GM23338 (cell line): ENCODE measurements at regions not wholly inside any gene's neighbourhood (a gene's known extent, or its start where the extent isn't known, plus 50 kb on each side); places are given as distances from the start of the nearest gene placed in this dataset.

ENCODE experiments used
- ATAC-seq: fragments of 200-7000 bp; cut with Tn5 transposase; 3 replicates; pipeline ENCODE4 v1.9.1; 2020
- DNase-seq: peaks from one replicate; pipeline ENCODE4 v3.0.0-alpha.2; 2015; ENCODE audit warnings: low spot score
- H2AFZ ChIP-seq: fragments of 200-600 bp; sonication (generic); 2 replicates; pipeline ENCODE4 v1.8.0; 2016; ENCODE audit warnings: antibody characterized with exemption, mild to moderate bottlenecking, moderate library complexity
- H3F3A ChIP-seq: fragments of 200-600 bp; sonication (generic); replicated peaks from 2 replicates; pipeline ENCODE4 v1.8.0; 2017; ENCODE audit warnings: antibody characterized with exemption, mixed run types, low read depth
- H3K27ac ChIP-seq: fragments of 200-600 bp; sonication (generic); 2 replicates; pipeline ENCODE4 v1.6.1; 2016; ENCODE audit warnings: low read depth
- H3K27me3 ChIP-seq: fragments of 200-600 bp; sonication (generic); 2 replicates; pipeline ENCODE4 v1.8.0; 2016; ENCODE audit warnings: mild to moderate bottlenecking, mixed run types, moderate library complexity; ENCODE audit not compliant: insufficient read depth
- H3K36me3 ChIP-seq: fragments of 200-600 bp; sonication (generic); 2 replicates; pipeline ENCODE4 v1.8.0; 2016; ENCODE audit warnings: mild to moderate bottlenecking; ENCODE audit not compliant: insufficient read depth
- H3K4me1 ChIP-seq: fragments of 200-600 bp; sonication (generic); 2 replicates; pipeline ENCODE4 v1.8.0; 2016; ENCODE audit warnings: mild to moderate bottlenecking, moderate library complexity; ENCODE audit not compliant: insufficient read depth
- H3K4me2 ChIP-seq: fragments of 200-600 bp; sonication (generic); 2 replicates; pipeline ENCODE4 v1.7.1; 2017; ENCODE audit warnings: mixed run types
- H3K4me3 ChIP-seq: fragments of 200-600 bp; sonication (generic); 2 replicates; pipeline ENCODE4 v1.6.1; 2016; ENCODE audit warnings: mixed run types
- H3K79me2 ChIP-seq: fragments of 200-600 bp; sonication (generic); replicated peaks from 2 replicates; pipeline ENCODE4 v1.8.0; 2017; ENCODE audit warnings: mild to moderate bottlenecking; ENCODE audit not compliant: insufficient read depth
- H3K9me2 ChIP-seq: fragments of 200-600 bp; sonication (generic); 2 replicates; pipeline ENCODE4 v1.8.0; 2017; ENCODE audit not compliant: insufficient read depth
- H4K20me1 ChIP-seq: fragments of 200-600 bp; sonication (generic); replicated peaks from 2 replicates; pipeline ENCODE4 v1.8.0; 2017; ENCODE audit warnings: mild to moderate bottlenecking; ENCODE audit not compliant: insufficient read depth
- H3K27ac Mint-ChIP-seq: 2 replicates; pipeline ENCODE4 v1.8.0; 2020; ENCODE audit warnings: inconsistent platforms, mild to moderate bottlenecking, moderate library complexity, mixed read lengths
- H3K27me3 Mint-ChIP-seq: 3 replicates; pipeline ENCODE4 v1.8.0; 2022; ENCODE audit warnings: low read depth, mild to moderate bottlenecking, moderate library complexity, mixed read lengths, inconsistent platforms; ENCODE audit not compliant: insufficient read depth, poor library complexity
- H3K36me3 Mint-ChIP-seq: 3 replicates; pipeline ENCODE4 v1.8.0; 2021; ENCODE audit warnings: low read depth, mild to moderate bottlenecking, inconsistent platforms, moderate library complexity, mixed read lengths
- H3K4me1 Mint-ChIP-seq: 3 replicates; pipeline ENCODE4 v1.8.0; 2020; ENCODE audit warnings: mild to moderate bottlenecking, inconsistent platforms, mixed read lengths
- H3K4me3 Mint-ChIP-seq: 3 replicates; pipeline ENCODE4 v1.8.0; 2021; ENCODE audit warnings: moderate library complexity, mild to moderate bottlenecking, inconsistent platforms, mixed read lengths
- H3K9me3 Mint-ChIP-seq: 3 replicates; pipeline ENCODE4 v1.8.0; 2020; ENCODE audit warnings: moderate library complexity, mild to moderate bottlenecking, inconsistent platforms, mixed read lengths
- CREB1 ChIP-seq: fragments of 250-450 bp; sonication (Bioruptor Pico); IDR thresholded peaks from 2 replicates; pipeline ENCODE4 v1.5.0; 2020; ENCODE audit warnings: low read depth, mild to moderate bottlenecking, moderate library complexity
- CTCF ChIP-seq, 2 experiments: fragments of 200-600 bp in 1 of 2; sonication (generic) in 1 of 2; conservative IDR thresholded peaks; 2 replicates each; pipeline versions ENCODE4 v1.5.1 to v1.6.1; 2016 to 2017; ENCODE audit warnings: antibody characterized with exemption in 2 of 2, low read depth in 2 of 2, mild to moderate bottlenecking in 2 of 2, moderate library complexity in 1 of 2
- ETS1 ChIP-seq: IDR thresholded peaks from 2 replicates; pipeline ENCODE4 v1.6.1; 2016; ENCODE audit warnings: antibody characterized with exemption
- EZH2 ChIP-seq: fragments of 200-600 bp; sonication (generic); IDR thresholded peaks from one replicate; pipeline ENCODE4 v1.8.0; 2017; ENCODE audit warnings: antibody characterized with exemption, mild to moderate bottlenecking, low read depth; ENCODE audit not compliant: unreplicated experiment
- EZH2phosphoT487 ChIP-seq: fragments of 200-600 bp; sonication (generic); IDR thresholded peaks from one replicate; pipeline ENCODE4 v1.8.1; 2018; ENCODE audit warnings: antibody characterized with exemption; ENCODE audit not compliant: unreplicated experiment
- JUNB ChIP-seq: IDR thresholded peaks from one replicate; pipeline ENCODE4 v1.6.1; 2016; ENCODE audit warnings: antibody characterized with exemption; ENCODE audit not compliant: unreplicated experiment
- NANOG ChIP-seq: IDR thresholded peaks from 2 replicates; pipeline ENCODE4 v1.6.1; 2016; ENCODE audit warnings: antibody characterized with exemption, borderline replicate concordance
- POLR2AphosphoS5 ChIP-seq: IDR thresholded peaks from 2 replicates; pipeline ENCODE4 v1.6.1; 2016; ENCODE audit warnings: antibody characterized with exemption, low read depth
- REST ChIP-seq: IDR thresholded peaks from one replicate; pipeline ENCODE4 v1.6.1; 2018; ENCODE audit warnings: antibody characterized with exemption; ENCODE audit not compliant: unreplicated experiment
- STAT1 ChIP-seq: IDR thresholded peaks from one replicate; pipeline ENCODE4 v1.6.1; 2016; ENCODE audit warnings: antibody characterized with exemption; ENCODE audit not compliant: unreplicated experiment
- ZNF114 ChIP-seq: fragments of 250-450 bp; sonication (Bioruptor Pico); IDR thresholded peaks from 2 replicates; pipeline ENCODE4 v1.5.0; 2020; ENCODE audit warnings: mild to moderate bottlenecking, moderate library complexity
- ZNF331 ChIP-seq: fragments of 250-450 bp; sonication (Bioruptor Pico); IDR thresholded peaks from 2 replicates; pipeline ENCODE4 v1.5.0; 2020; ENCODE audit warnings: low read depth, mild to moderate bottlenecking, moderate library complexity
- ZNF462 ChIP-seq: fragments of 250-450 bp; sonication (Bioruptor Pico); IDR thresholded peaks from 2 replicates; pipeline ENCODE4 v1.5.0; 2020; ENCODE audit warnings: mild to moderate bottlenecking, moderate library complexity

- Histone ChIP-seq H3K27ac (no peak overlapping the region), H3K4me2 (no peak overlapping the region)
Observed at GRCh38 chr12:105961821-105962671, 176.7 kb downstream of the NUAK1 start.

More at GRCh38 chr12:105961821-105962671, 176.7 kb downstream of the NUAK1 start:
- Histone ChIP-seq H4K20me1 (no peaks in the 10 kb centered on the region), H3K27me3 (no peaks in the 10 kb centered on the region), H3K4me3 (no peak overlapping the region), H3K36me3 (no peaks in the 10 kb centered on the region), H3K79me2 (no peaks in the 10 kb centered on the region), H3F3A (no peaks in the 10 kb centered on the region), H3K4me1 (no peaks in the 10 kb centered on the region), H3K9me2 (peaks cover 20% of the 10 kb centered on the region; the same call in 1 of the 2 replicates), H2AFZ (no peak overlapping the region)
- ATAC-seq = no peak
- Mint-ChIP-seq H3K9me3 (no peaks in the 10 kb centered on the region), H3K4me3 (no peak overlapping the region), H3K27ac (no peak overlapping the region), H3K4me1 (no peaks in the 10 kb centered on the region), H3K27me3 (peaks cover 4% of the 10 kb centered on the region), H3K36me3 (no peaks in the 10 kb centered on the region)
- DNase-seq = no peak
- TF ChIP-seq EZH2phosphoT487 = no peak
- no peak for TF ChIP-seq POLR2AphosphoS5
- TF ChIP-seq ETS1 = no peak
- TF ChIP-seq CTCF (conservative IDR thresholded peaks at IDR 0.05; ENCODE audit: low read depth in 2 of 2) = no peak
- no peak for TF ChIP-seq ZNF462
- TF ChIP-seq EZH2 = no peak
- TF ChIP-seq ZNF114 = no peak
- TF ChIP-seq STAT1 = no peak
- no peak for TF ChIP-seq CREB1 (CRISPR knock-in tag)
- no peak for TF ChIP-seq REST
- no peak for TF ChIP-seq JUNB
- no peak for TF ChIP-seq ZNF331 (CRISPR knock-in tag)
- TF ChIP-seq NANOG = no peak
